H1 (cell line): ENCODE measurements at regions not wholly inside any gene's neighbourhood (a gene's known extent, or its start where the extent isn't known, plus 50 kb on each side); places are given as distances from the start of the nearest gene placed in this dataset.
A peak's percentile ranks its signal among the peaks of the same experiment; 100 is the strongest.

ENCODE experiments used
- ATF2 ChIP-seq: IDR thresholded peaks from 2 replicates; pipeline ENCODE4 v1.6.1; 2012; ENCODE audit warnings: low read length, inconsistent platforms
- BACH1 ChIP-seq: IDR thresholded peaks from 2 replicates; pipeline ENCODE4 v1.6.1; 2012; ENCODE audit warnings: low read length, improper control_type of control experiment
- CBX5 ChIP-seq: fragments of 300-800, 300-1000 bp; sonication (generic); IDR thresholded peaks from 2 replicates; pipeline ENCODE4 v1.7.1; 2016; ENCODE audit warnings: antibody characterized with exemption, low read length, low read depth
- CEBPB ChIP-seq: IDR thresholded peaks from 2 replicates; pipeline ENCODE4 v1.6.1; 2012; ENCODE audit warnings: low read depth, low read length
- CTBP2 ChIP-seq: IDR thresholded peaks from 2 replicates; pipeline ENCODE4 v1.7.0; 2011; ENCODE audit warnings: borderline replicate concordance, mild to moderate bottlenecking, moderate library complexity, mixed read lengths, low read length; ENCODE audit not compliant: insufficient read depth, insufficient read length
- E2F6 ChIP-seq: IDR thresholded peaks from 2 replicates; pipeline ENCODE4 v1.6.1; 2012; ENCODE audit warnings: inconsistent platforms
- MAFK ChIP-seq: IDR thresholded peaks from 2 replicates; pipeline ENCODE4 v1.6.1; 2012; ENCODE audit warnings: low read depth, mild to moderate bottlenecking, improper control_type of control experiment, low read length
- NANOG ChIP-seq: IDR thresholded peaks from 2 replicates; pipeline ENCODE4 v1.6.1; 2011; ENCODE audit warnings: low read length, low read depth, mild to moderate bottlenecking, inconsistent platforms; ENCODE audit not compliant: insufficient read depth, poor library complexity, severe bottlenecking
- POLR2A ChIP-seq, 2 experiments: IDR thresholded peaks; 1 replicate in 1 of 2; 2 replicates in 1 of 2; pipeline ENCODE4 v1.6.1; 2011; ENCODE audit warnings: low read depth in 2 of 2, low read length in 2 of 2, mild to moderate bottlenecking in 2 of 2; ENCODE audit errors: control extremely low read depth in 1 of 2
- POU5F1 ChIP-seq: IDR thresholded peaks from 2 replicates; pipeline ENCODE4 v1.6.1; 2011; ENCODE audit warnings: low read depth, mild to moderate bottlenecking, low read length, moderate library complexity
- RXRA ChIP-seq: IDR thresholded peaks from 2 replicates; pipeline ENCODE4 v1.6.1; 2011; ENCODE audit warnings: low read depth, mild to moderate bottlenecking, low read length, moderate library complexity; ENCODE audit not compliant: insufficient read depth
- SAP30 ChIP-seq: fragments of 300-600 bp; sonication (generic); IDR thresholded peaks from 2 replicates; pipeline ENCODE4 v1.7.1; 2012; ENCODE audit warnings: low read length, moderate library complexity, mild to moderate bottlenecking, inconsistent platforms; ENCODE audit not compliant: insufficient read depth, insufficient replicate concordance
- SP4 ChIP-seq: IDR thresholded peaks from 2 replicates; pipeline ENCODE4 v1.6.1; 2012; ENCODE audit warnings: low read length, inconsistent platforms
- TBP ChIP-seq: IDR thresholded peaks from 2 replicates; pipeline ENCODE4 v1.6.1; 2011; ENCODE audit warnings: low read depth, low read length, improper control_type of control experiment
- TEAD4 ChIP-seq: IDR thresholded peaks from 2 replicates; pipeline ENCODE4 v1.6.1; 2012; ENCODE audit warnings: low read depth, low read length, inconsistent platforms, mixed read lengths
- YY1 ChIP-seq: IDR thresholded peaks from 2 replicates; pipeline ENCODE4 v1.6.1; 2011; ENCODE audit warnings: low read depth, mild to moderate bottlenecking, low read length
- ZNF274 ChIP-seq: IDR thresholded peaks from 2 replicates; pipeline ENCODE4 v1.7.0; 2012; ENCODE audit warnings: low read length, borderline replicate concordance; ENCODE audit errors: extremely low read depth

DNA sequence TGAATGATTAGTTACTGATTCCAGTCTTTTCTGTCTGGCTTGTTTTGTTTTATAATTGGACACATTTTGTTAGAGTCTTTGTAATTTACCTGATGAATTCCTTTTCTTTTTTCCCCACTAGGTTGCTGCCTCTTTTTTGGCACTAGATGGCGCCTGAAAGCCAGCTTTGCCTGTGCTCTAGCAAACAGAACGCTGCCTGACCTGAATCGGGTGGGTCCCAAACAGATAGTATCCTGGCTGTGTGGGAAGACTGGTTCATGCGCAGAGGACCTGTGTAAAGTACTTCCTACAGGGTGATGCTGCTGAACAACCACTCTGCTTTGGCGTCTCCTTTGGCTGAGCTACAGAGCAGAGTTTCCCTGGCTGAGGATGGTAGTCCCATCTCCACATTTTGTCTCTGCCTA lies 288.2 kb downstream of the IKZF2 start (continued):
- TF ChIP-seq RXRA (0 out of 2 replicates have a peak, but pooled peaks have one; percentile 55), TEAD4 (no peak), NANOG (no peak), E2F6 (no peak), TBP (no peak), YY1 (0 out of 2 replicates have a peak, but pooled peaks have one; percentile 39), SAP30 (no peak), POU5F1 (0 out of 2 replicates have a peak, but pooled peaks have one; percentile 28), SP4 (0 out of 2 replicates have a peak, but pooled peaks have one; percentile 42), MAFK (no peak), POLR2A (IDR thresholded peaks at IDR 0.05; ENCODE audit: control extremely low read depth in 1 of 2, low read depth in 2 of 2, low read length in 2 of 2) (no peak), CBX5 (no peak), CTBP2 (no peak), CEBPB (no peak), BACH1 (no peak), ZNF274 (no peak), ATF2 (no peak)
